Neural crest cell (in vitro differentiated cells): ENCODE measurements at regions not wholly inside any gene's neighbourhood (a gene's known extent, or its start where the extent isn't known, plus 50 kb on each side); places are given as distances from the start of the nearest gene placed in this dataset.

Source experiments
- DNase-seq: peaks from one replicate; pipeline ENCODE4 v3.0.0; 2021; ENCODE audit warnings: low read depth, mixed read lengths, low spot score
- H3K27ac Mint-ChIP-seq: one replicate; pipeline ENCODE4 v1.8.0; 2021; ENCODE audit warnings: mild to moderate bottlenecking, mixed read lengths; ENCODE audit not compliant: unreplicated experiment
- H3K27me3 Mint-ChIP-seq: 2 replicates; pipeline ENCODE4 v1.8.0; 2021; ENCODE audit warnings: low read depth, mild to moderate bottlenecking, mixed read lengths
- H3K36me3 Mint-ChIP-seq: 2 replicates; pipeline ENCODE4 v1.8.0; 2021; ENCODE audit warnings: low read depth, mild to moderate bottlenecking, mixed read lengths
- H3K4me1 Mint-ChIP-seq: 2 replicates; pipeline ENCODE4 v1.8.0; 2021; ENCODE audit warnings: mixed read lengths
- H3K4me3 Mint-ChIP-seq: one replicate; pipeline ENCODE4 v1.8.0; 2021; ENCODE audit warnings: mild to moderate bottlenecking, mixed read lengths
- H3K9me3 Mint-ChIP-seq: 2 replicates; pipeline ENCODE4 v1.8.0; 2021; ENCODE audit warnings: mixed read lengths
- TF ChIP-seq, protein P1 (sequence below): fragments of 200-600 bp; sonication (generic); conservative IDR thresholded peaks from 2 replicates; pipeline ENCODE4 v1.5.0; 2021; ENCODE audit warnings: antibody characterized with exemption, mild to moderate bottlenecking

GRCh38 chr9:30913331-30913730 lies 1471.1 kb upstream of the ACO1 start:
- Mint-ChIP-seq H3K36me3 (no peaks in the 10 kb centered on the region), H3K27me3 (no peaks in the 10 kb centered on the region)
- no peak for DNase-seq

DNA sequence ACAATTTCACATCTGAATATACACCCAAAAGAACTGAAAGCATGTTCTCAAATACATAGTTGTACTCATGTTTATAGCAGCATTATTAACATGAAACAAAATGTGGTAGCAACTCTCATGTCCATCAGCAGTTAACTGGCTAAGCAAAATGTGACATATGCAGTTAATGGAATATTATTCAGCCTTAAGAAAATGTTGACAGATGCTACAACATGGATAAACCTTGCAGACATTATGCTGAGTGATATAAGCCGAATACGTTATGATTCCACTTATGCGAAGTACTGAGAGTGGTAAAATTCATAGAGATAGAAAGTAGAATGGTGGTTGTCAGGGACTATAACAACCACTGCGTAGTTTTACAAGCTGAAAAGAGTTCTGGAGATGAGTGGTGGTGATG lies 1469.0 kb upstream of the ACO1 start:
- H3K27me3 Mint-ChIP-seq: no peaks in the 10 kb centered on the region
- no peaks in the 10 kb centered on the region for H3K36me3 Mint-ChIP-seq
- peaks cover 5% of the 10 kb centered on the region for H3K4me1 Mint-ChIP-seq
- TF ChIP-seq, protein P1, sequence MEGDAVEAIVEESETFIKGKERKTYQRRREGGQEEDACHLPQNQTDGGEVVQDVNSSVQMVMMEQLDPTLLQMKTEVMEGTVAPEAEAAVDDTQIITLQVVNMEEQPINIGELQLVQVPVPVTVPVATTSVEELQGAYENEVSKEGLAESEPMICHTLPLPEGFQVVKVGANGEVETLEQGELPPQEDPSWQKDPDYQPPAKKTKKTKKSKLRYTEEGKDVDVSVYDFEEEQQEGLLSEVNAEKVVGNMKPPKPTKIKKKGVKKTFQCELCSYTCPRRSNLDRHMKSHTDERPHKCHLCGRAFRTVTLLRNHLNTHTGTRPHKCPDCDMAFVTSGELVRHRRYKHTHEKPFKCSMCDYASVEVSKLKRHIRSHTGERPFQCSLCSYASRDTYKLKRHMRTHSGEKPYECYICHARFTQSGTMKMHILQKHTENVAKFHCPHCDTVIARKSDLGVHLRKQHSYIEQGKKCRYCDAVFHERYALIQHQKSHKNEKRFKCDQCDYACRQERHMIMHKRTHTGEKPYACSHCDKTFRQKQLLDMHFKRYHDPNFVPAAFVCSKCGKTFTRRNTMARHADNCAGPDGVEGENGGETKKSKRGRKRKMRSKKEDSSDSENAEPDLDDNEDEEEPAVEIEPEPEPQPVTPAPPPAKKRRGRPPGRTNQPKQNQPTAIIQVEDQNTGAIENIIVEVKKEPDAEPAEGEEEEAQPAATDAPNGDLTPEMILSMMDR: no peak
- H3K4me3 Mint-ChIP-seq: no peak overlapping the region
- no peak overlapping the region for H3K27ac Mint-ChIP-seq
- H3K9me3 Mint-ChIP-seq: peaks cover 2% of the 10 kb centered on the region
- DNase-seq: no peak

More at GRCh38 chr9:30913331-30913730, 1471.1 kb upstream of the ACO1 start:
- Mint-ChIP-seq H3K27ac (no peak overlapping the region), H3K9me3 (peaks cover 7% of the 10 kb centered on the region), H3K4me1 (peaks cover 5% of the 10 kb centered on the region), H3K4me3 (no peak overlapping the region)
- TF ChIP-seq, protein P1: no peak

- Mint-ChIP-seq H3K4me3 (no peak overlapping the region), H3K27ac (no peak overlapping the region), H3K36me3 (no peaks in the 10 kb centered on the region), H3K27me3 (no peaks in the 10 kb centered on the region), H3K9me3 (no peaks in the 10 kb centered on the region), H3K4me1 (no peaks in the 10 kb centered on the region)
- TF ChIP-seq, protein P1: no peak
- DNase-seq: no peak
Measured at GRCh38 chr9:30925126-30925525, 1459.3 kb upstream of the ACO1 start.

GRCh38 chr9:30925635-30926034 lies 1458.8 kb upstream of the ACO1 start:
- no peak for DNase-seq
- TF ChIP-seq, protein P1: no peak
- Mint-ChIP-seq H3K9me3 (no peaks in the 10 kb centered on the region), H3K36me3 (no peaks in the 10 kb centered on the region), H3K4me3 (no peak overlapping the region), H3K27me3 (no peaks in the 10 kb centered on the region), H3K4me1 (no peaks in the 10 kb centered on the region), H3K27ac (no peak overlapping the region)

DNA sequence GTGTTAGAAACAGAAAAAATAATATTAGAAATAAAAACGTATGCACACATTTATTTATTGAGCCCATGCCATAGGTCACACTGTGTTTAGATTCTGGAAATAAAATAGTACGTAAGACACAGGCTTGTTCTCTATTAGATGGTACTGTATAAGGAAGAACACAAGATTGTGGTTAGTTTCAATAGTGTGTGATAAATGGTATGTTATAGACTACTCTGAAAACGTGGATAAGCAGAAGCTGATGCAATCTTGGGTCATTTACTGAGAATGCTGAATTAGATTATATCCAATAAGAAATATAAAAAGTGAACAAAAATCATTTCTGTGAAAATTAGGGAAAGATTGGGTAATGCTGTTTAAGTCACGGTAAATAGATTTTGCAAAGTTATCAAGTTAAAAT lies 1456.4 kb upstream of the ACO1 start:
- Mint-ChIP-seq H3K4me3 (no peak overlapping the region), H3K27me3 (no peaks in the 10 kb centered on the region), H3K27ac (no peak overlapping the region), H3K9me3 (no peaks in the 10 kb centered on the region), H3K36me3 (no peaks in the 10 kb centered on the region), H3K4me1 (no peaks in the 10 kb centered on the region)
- TF ChIP-seq, protein P1: no peak
- DNase-seq: no peak

- Mint-ChIP-seq H3K36me3 (no peaks in the 10 kb centered on the region), H3K27me3 (no peaks in the 10 kb centered on the region), H3K4me1 (no peaks in the 10 kb centered on the region), H3K27ac (no peak overlapping the region), H3K4me3 (no peak overlapping the region), H3K9me3 (no peaks in the 10 kb centered on the region)
- DNase-seq: no peak
- TF ChIP-seq, protein P1: no peak
Measured at GRCh38 chr9:30932226-30932625, 1452.2 kb upstream of the ACO1 start.
